HG03521 (cell line): ENCODE measurements at regions not wholly inside any gene's neighbourhood (a gene's known extent, or its start where the extent isn't known, plus 50 kb on each side); places are given as distances from the start of the nearest gene placed in this dataset.
"Not testable (repeated sequence)": the region's sequence is repeated elsewhere in the genome, so short reads cannot be mapped to it uniquely, and the experiment has no call there.

ENCODE experiments used
- ATAC-seq: cut with Tn5 transposase; IDR thresholded peaks from one replicate; pipeline ENCODE4 v1.9.1; 2021; ENCODE audit warnings: mild to moderate bottlenecking, moderate library complexity; ENCODE audit not compliant: unreplicated experiment

DNA sequence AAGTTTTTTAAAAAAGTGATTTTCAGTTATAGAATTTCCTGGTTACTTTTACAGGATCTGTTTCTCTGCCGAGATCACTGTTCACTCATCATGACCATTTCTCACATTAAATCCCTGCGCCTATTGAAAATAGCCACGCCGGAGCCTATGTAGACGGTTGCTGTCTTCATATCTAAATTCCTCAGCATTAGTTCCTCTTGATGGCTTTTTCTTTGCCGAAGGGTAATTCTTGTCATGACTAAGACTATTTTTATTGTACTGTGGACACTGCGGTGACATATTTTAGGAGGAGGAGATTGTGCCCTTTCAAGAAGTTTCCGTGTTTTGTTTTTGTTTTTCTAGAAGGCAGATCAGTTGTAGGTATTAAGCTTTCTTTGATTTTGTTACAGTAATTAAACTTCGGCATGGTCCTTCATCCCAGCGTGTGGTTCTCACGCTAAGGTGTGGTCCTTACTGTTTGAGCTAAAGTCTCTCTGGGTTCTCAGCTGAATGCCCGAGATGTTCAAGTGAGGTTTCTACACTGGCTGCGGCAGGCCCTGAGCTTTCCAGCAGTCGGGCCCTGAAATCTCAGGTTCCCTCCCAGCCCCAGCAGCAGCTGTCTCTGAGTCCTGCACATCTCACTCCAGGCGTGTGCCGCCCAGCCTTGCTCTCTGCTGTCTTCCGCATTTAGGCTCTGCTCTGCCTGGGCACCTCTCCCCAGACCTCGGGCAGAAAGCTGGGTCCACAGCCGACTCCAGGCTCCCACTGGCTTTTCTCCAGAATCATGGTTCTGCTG, 1110.5 kb downstream of the TBC1D22A start:
- no peak for ATAC-seq

DNA sequence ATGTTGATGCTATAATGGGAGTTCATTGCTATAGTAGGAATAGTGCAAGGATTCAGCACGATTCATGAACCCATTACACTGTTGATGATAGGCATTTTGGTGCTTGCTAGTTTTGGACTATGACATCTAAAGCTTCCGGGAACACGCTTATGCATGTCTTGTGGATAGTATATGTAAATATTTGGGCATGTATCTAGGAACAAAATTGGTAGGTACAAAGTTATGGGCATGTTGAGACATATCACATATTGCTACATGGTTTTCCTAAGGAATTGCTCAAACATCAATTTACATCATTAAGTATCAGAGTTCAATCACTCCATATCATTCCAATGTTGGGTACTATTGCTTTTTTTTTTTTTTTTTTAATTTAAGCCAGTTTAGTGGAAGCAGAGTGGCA, 1103.2 kb downstream of the TBC1D22A start:
- ATAC-seq = no peak

DNA sequence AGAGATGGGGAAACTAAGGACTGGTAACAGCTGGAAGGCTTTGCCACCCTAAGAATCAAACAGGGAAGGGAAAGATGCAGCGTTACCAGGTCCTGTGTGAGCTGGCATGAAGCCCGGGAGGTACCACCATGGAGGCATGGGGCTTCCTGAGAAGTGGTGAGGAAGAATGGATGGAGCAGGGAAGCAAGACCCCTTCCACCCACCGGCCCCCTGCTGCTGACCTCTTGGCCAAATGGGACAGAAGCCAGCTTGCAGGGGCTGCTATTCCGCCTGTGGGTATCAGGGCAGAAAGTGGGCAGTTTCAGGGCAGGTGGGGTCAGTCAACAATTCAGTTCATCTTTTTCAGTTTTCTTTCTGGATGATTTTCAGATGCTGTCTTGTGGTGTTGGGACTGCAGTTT, 1099.9 kb downstream of the TBC1D22A start:
- ATAC-seq = no peak

DNA sequence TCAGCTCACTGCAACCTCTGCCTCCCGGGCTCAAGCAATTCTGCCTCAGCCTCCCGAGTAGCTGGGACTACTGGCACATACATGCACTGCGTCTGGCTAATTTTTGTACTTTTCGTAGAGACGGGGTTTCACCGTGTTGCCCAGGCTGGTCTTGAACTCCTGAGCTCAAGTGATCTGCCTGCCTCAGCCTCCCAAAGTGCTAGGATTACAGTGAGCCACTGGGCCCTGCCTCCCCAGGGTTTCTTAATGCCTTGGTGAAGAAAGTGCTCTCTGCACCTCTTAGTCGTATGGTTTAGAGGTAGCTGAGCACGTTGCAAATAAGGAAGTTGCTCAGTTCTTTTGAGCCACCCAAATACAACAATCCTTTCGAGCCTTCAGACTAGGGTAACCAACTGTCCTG, 1098.5 kb downstream of the TBC1D22A start:
- ATAC-seq = not testable (repeated sequence)

DNA sequence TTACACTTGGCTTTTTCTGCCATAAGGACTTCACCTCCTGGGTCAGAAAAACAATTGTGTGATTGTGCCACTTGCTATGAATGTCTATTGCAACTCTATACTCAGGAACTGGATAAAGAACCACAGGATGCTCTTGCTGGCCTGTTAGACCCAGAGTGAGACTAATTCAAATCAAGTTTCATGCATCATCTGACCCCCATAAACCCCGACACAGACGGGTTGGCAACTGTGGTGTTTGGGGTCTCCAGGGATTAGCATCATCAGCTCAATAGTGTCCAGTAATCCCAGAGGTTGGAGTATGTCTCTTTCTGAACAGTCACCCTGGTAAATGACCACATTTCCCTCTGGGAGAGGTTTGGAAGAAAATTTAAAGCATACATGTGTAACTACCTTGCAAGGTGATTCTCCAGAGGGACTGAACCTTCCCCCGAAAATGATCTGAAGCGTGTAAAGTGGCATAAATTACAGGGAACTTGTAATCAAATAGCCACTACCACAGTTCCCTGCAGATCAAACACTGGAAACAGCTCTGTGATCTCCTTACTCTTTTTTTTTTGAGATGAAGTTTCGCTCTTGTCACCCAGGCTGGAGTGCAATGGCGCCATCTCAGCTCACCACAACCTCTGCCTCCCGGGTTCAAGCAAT, 1097.6 kb downstream of the TBC1D22A start:
- no peak for ATAC-seq

DNA sequence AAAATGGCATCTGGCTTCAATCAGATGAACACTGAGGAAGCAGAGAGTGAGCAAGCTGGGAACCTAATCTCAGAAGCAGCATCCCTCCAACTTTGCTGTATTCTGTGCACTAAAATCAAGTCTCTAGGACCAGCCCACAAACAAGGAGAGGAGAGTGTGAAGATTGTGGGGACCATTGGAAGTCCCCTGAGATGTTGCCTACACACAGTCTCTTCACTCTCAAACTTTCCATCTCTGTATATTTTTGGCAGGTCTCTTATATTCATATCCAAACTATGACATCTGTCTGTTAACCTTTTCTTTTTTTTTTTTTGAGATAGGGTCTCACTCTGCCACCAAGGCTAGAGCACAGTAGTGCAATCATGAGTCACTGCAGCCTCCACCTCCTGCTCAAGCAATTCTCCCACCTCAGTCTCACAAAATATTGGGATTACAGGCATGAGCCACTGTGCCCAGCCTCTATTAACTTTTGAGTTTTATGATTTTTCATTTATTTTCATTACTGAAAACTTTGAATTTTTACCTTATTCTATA, 1096.4 kb downstream of the TBC1D22A start:
- ATAC-seq = no peak

DNA sequence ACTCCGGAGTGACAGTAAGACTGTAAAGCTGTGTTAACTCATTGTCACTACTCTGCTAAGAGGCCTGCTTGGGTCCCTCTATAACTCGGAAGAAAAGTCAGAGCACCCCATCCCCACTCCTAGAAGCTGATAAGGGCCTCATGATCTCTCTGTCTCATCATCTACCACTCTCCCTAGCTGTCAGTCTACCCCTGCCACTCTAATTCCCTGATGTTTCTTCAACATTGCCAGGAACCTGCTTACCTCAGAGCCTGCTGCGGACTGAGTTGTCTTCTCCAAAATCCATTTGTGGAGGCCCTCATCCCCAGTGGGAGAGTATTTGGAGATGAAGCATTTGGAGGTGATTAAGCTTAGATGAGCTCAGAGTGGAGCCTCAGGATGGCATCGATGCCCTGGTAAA, 1092.2 kb downstream of the TBC1D22A start:
- ATAC-seq = no peak

DNA sequence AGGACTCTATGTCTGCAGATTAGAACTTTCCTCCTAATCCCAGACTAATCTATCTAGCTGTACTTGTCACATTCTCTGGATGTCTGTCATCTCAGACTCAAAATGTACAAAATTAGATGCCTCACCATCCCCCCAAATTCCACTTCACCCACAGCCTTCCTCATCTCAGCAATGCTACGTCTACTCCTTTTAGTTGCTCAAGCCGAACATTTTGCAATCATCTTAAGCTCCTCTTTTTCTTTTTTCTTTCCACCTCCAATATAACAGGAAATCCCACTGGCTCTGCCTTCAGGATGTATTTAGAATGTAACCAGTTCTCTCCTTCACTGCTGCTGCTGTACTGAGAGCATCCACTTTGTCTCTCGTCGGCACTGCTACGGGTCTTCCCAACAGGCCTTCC, 1091.8 kb downstream of the TBC1D22A start:
- no peak for ATAC-seq

DNA sequence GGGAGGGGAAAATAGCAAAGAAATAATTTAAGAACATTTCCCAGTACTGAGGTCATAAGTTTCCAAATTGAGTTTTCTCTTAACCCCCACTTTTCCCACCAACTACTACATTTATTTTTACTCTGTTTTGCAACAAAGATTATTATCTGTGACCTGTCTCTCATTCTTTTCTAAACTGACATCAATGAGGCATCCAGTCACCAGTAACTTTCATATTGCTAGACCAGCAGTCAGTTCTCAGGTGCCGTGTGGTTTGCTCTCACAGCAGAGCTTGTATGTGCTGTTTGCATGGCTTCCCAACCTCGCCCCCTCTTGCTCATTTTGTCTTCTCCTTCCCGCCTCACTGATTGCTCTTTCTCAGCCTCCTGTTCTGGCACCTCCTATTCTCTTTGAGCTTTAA, 1091.3 kb downstream of the TBC1D22A start:
- ATAC-seq = no peak

DNA sequence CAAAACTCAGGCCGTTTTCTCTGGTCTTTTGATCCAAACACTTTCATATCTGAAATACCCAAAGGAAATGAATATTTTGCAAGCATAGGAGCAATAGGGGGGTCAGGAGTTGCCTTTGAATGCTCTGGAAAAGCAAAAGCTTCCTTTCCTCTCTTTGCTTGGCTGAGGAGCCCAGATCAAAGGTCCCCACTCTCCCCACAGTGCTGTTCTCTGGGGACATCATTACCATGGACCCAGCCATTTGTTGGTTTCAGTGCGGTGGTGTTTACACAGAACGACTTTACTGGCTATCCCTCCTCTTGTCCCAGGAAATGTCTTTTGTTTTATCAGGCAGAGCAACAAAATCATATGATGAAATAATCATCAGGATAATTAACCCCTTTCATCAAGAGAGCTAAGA, 1089.1 kb downstream of the TBC1D22A start:
- no peak for ATAC-seq

DNA sequence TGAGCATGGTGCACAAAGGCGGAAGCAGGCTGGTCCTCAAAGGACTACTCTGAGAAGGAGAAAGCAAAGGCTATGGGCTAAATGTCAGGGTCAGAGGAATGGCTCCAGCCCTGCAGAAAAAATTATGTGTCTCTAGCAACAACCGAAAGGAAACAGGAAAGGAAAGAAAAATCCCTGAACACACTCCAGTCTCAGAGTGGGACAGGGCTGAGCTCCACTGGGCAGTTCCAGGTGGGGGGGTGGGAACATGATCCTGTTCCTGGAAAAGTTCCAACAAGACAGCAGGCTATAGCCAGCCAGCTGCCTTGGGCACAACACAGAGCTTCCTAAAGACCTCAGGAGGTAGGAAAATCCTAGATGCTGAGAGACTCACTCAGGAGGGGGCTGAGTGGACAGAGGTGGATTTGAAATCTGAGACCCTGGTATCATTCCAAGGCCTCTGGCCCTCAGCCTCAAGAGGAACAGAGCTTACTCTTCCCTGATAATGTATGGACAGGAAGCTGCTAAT, 1088.2 kb downstream of the TBC1D22A start:
- no peak for ATAC-seq

DNA sequence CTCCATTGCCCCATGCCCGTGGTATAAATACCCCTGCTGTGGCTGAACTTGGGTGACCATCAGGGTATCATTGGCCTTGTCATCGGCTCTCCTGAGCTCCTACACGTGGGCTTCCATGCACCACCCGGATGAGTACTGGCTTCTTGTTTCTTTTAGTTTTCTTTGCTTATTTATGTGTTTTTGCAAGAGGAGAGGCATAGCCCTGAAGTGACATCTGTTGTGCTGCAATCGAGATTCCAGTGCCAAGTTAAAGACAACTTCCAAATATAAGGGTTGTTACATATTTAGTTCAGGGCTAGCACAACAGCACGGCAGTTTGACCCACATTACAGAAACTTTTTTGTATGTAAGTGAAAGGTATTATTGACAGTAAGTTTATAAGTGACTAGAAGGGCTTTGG, 1087.1 kb downstream of the TBC1D22A start:
- ATAC-seq = no peak

DNA sequence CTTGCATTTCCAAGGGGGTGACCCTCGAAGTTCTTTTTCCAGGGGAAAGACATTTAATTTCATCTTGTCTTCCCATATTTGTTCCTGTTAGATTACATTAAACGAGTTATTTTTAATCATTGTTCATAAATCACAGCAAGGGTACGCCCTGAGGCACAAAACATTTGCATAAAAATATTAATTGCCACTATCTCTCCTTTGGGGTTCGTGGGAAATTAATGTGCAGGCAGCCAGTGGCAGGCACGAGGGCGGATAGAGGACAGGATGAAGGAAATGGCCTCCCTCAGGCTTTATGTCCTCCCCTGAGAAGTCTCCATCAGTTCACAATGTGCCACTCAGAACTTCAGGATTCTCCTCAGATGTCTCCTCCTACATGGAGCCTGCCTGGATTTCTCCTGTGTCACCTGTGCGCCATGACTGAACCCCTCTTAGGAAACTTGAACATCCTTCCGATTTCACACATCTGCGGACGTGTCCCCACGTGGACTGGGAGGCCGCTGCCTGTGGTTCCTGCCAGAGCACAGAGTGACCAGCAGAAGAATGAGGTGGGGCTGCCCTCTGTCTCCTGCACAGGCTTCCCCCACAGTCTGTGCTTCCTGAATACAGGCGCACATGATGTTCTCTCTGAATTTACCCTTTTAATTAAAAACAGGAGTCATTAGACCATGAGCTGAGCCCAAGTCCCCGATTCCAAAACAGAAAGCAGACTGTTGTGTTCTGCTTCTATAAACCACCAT, 1085.9 kb downstream of the TBC1D22A start:
- ATAC-seq = no peak

DNA sequence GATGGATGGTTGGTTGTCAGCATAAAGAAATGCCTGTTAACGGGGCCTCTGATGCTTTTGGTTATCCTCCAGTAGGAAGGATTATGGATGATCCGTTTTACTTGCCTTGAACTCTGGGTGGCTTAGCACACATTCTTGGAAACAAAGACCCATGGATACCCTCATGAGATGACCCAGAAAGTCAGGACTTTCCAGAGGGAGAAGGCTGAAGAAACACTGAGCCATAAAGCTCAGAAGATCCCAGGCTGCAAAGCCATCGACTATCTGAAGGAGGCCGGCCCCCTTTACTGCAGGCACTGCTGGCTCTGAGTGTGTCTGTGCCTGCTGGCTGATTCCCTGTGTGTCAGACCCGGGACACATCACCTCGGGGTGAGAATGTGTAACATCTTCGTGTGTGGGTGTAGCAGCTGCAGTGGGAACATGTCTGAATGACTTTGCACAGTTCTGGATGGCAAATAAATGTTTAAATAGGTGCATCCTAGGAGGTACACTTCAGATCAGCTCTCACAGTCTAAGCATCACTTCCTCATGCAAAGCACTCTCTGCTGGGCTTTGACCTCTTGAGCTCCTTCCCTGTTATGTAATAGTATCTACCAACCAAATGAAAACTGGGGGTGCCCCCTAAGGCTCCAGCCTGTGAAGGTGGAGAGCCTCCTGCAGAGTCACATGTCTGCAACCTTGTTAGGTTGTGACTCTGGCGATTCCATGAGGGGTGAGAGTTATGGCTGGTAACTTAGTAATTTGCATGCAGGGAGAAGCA, 1084.9 kb downstream of the TBC1D22A start:
- ATAC-seq = no peak

DNA sequence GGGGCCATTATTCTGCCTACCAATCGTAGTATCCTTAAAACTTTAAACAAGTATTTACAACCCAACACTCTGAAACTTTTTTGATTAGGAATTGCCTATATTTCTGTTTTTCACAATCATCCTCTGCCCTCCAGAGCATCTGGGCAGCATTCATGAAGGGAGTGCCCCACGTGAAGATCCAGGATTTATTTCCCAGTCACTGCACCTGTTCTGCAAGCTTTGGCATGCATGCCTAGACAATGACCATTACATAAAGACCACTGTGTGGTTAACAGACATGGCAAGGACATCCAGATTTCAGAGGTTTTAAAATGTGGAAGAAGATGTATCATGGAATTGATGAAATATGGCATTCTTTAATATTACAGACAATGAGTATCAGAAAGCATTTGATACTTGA, 1083.8 kb downstream of the TBC1D22A start:
- no peak for ATAC-seq

DNA sequence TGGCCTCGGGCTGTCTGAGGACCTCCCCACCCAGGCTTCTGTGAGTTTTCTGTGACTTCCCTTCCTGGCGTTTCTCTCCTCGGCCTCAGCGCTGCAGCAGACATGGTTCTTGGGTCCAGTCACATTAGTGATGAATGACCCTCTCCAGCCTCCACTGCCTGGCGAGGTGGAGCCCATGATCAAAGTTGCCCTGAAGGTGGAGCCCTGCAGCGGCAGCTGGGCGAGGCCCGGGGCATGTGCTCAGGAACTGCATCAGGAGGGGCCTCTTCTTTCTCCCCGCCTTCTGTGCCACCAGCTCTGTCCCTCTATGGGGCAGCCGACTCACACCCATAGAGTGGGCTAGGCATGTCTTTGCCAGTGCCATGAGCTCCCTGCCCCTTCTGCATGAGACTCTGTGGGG, 1079.7 kb downstream of the TBC1D22A start:
- no peak for ATAC-seq

DNA sequence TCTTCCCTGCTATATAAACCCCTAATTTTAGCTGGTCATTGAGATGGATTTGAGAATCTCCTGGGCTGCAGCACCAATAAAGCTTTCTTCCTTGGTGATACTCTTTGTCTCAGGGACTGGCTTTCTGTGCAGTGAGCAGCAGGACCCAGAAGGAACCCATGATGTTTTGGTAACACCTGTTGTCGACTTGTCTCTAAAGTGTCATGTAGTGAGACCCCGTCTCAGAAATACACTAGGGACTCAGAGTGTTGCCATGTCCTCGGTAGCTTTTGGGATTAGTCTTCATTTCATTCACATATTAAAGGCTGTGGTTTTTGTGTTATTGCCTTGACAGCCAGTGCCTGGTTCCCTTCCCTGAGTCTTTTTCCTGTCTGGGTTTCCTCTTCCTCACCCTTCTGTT, 1078.7 kb downstream of the TBC1D22A start:
- ATAC-seq = no peak

DNA sequence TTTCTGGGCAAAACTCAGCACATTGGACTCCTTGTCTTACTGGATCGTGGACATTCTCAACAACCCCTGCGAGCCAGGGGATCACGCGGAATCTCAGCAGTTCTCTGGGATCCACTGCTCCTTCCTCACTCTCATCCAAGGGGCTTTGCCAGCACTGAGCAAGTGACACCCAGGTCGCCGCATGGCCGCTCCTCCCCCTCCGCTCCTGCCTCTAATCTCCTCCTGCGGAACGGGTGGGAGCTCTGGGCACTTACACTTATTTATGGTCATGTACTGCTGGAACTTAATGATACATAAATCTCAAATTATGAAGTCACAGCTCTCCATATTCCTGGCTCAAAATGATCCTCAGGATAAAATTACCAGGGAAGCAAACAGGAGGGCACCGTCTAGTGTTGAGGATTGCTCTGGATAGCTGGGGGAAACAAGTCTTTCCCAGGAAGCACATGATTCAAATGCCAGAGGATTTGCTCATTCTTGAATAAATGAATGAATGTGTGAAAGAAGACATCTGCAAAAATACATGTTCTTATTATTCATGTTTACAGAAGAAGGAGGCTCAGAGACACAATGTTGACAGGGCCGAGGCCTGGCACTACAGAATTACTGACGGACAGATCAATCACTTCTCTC, 1077.3 kb downstream of the TBC1D22A start:
- no peak for ATAC-seq

DNA sequence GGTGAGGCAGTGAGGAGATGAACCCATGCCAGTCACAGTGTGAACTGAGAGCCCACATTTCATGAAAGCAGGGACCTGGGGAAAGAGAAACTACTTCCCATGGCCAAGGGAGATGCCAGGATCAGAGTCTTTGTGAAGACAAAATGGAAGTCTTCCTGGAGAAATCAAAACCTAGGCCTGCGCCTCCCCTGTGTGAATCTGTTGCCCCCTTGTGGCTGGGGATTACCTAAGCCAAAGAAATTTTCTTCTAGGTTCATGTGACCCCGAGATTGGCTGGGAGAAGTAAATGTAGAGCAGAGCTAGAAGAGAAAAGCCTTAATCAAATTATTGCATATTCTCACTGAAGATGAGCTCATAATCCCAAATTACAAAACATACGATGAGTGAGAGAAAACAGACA, 1075.3 kb downstream of the TBC1D22A start:
- no peak for ATAC-seq

DNA sequence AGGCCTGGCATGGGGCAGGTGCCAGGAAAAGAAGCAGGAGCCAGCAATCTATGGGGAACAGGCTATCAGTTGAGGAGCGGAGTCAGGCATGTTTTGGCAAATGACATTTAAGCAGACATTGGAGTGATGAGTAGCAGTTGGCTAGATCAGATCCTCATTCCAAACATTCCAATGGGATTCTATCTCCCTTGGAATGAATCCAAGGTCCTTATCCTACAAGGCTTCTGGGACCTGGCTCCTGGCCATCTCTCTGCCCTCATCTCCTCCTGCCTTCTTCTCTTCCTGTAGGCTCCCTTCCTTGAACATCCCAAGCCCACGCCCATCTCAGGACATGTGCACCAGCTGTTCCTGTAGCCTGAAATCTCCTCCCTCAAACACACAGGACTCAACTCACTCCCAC, 1074.5 kb downstream of the TBC1D22A start:
- no peak for ATAC-seq
